ENCODE measurements at regions not wholly inside any gene's neighbourhood (a gene's known extent, or its start where the extent isn't known, plus 50 kb on each side); places are given as distances from the start of the nearest gene placed in this dataset.

GRCh38 chr18:75839041-75839440 lies 411.5 kb upstream of the SMIM21 start:
- TF ChIP-seq TEAD4 (IDR thresholded peaks at IDR 0.05) (no peak), RAD21 (IDR thresholded peaks at IDR 0.05; ENCODE audit: low read depth) (no peak), FOXM1 (IDR thresholded peaks at IDR 0.05; ENCODE audit: borderline replicate concordance, low read depth) (no peak), YY1 (IDR thresholded peaks at IDR 0.05; ENCODE audit: low read depth) (no peak)

All from Ishikawa (cell line).